K562 (cell line): ENCODE measurements at regions not wholly inside any gene's neighbourhood (a gene's known extent, or its start where the extent isn't known, plus 50 kb on each side); places are given as distances from the start of the nearest gene placed in this dataset.

Source experiments
- ATAC-seq: fragments of 200-7000 bp; cut with Tn5 transposase; 3 replicates; pipeline ENCODE4 v1.9.1; 2020; ENCODE audit warnings: moderate library complexity
- BruUV-seq: library from RNA; stranded (reverse); fragments of 400-500 nt; replicated peaks from 2 replicates; lab custom pipeline; 2021; lab: Mats Ljungman, UMichigan
- CTCF ChIA-PET: fragments of 300-600 bp; formaldehyde crosslinking; extraction: SDS; loops from one replicate; lab custom pipeline; 2021; ENCODE audit warnings: low intra/inter-chr PET ratio; lab: Yijun Ruan, JAX
- POLR2A ChIA-PET: fragments of 300-600, 350-650 bp; sonication (Branson Sonifier 250); formaldehyde crosslinking; extraction: SDS; loops from one replicate; lab custom pipeline; 2021; ENCODE audit warnings: antibody characterized with exemption, inconsistent platforms; lab: Yijun Ruan, JAX
- DNase-seq, 4 experiments: peaks; one replicate each; pipeline versions ENCODE4 v3.0.0 to v3.0.0-alpha.2; 2011 to 2018; ENCODE audit warnings: low spot score in 3 of 4, mixed read lengths in 3 of 4; ENCODE audit errors: extremely low read depth in 1 of 4
- FAIRE-seq: peaks from 2 replicates; lab custom pipeline; 2011; peaks lifted over from hg19 to GRCh38; lab: Jason Lieb, UNC
- H2AFZ ChIP-seq: 2 replicates; pipeline ENCODE4 v1.6.0; 2011; ENCODE audit warnings: low read depth, low read length, control low read depth, inconsistent platforms
- H3K27ac ChIP-seq: fragments of 200-600 bp; 3 replicates; pipeline ENCODE4 v1.8.0; 2011; ENCODE audit warnings: low read depth, mild to moderate bottlenecking, control low read depth, inconsistent platforms, low read length, moderate library complexity, mixed read lengths; ENCODE audit errors: extremely low read depth
- H3K27me3 ChIP-seq, 2 experiments: fragments of 300-600 bp in 1 of 2; 2 replicates in 1 of 2; 3 replicates in 1 of 2; pipeline versions ENCODE4 v1.6.0 to v1.8.0; 2011; ENCODE audit warnings: inconsistent platforms in 2 of 2, low read length in 2 of 2, mild to moderate bottlenecking in 1 of 2, mixed read lengths in 1 of 2, moderate library complexity in 1 of 2; ENCODE audit not compliant: control insufficient read depth in 2 of 2, insufficient read depth in 2 of 2
- H3K36me3 ChIP-seq: fragments of 300-600 bp; 3 replicates; pipeline ENCODE4 v1.8.0; 2011; ENCODE audit warnings: mild to moderate bottlenecking, low read length, inconsistent platforms; ENCODE audit not compliant: control insufficient read depth, insufficient read depth
- H3K4me1 ChIP-seq, 2 experiments: fragments of 200-600 bp in 1 of 2; replicated peaks in 1 of 2; 2 replicates in 1 of 2; 3 replicates in 1 of 2; pipeline versions ENCODE4 v1.5.1 to v1.8.0; 2011; ENCODE audit warnings: inconsistent platforms in 2 of 2, low read length in 2 of 2, mild to moderate bottlenecking in 1 of 2, mixed read lengths in 1 of 2, moderate library complexity in 1 of 2; ENCODE audit not compliant: control insufficient read depth in 2 of 2, insufficient read depth in 2 of 2
- H3K4me2 ChIP-seq: 2 replicates; pipeline ENCODE4 v1.6.1; 2011; ENCODE audit warnings: low read length, control low read depth, inconsistent platforms, mixed read lengths; ENCODE audit not compliant: insufficient read depth
- H3K4me3 ChIP-seq: fragments of 200-600 bp; sonication (generic), shearing (Covaris generic); 2 replicates; pipeline ENCODE4 v1.5.1; 2016; ENCODE audit warnings: control low read depth, inconsistent platforms
- H3K79me2 ChIP-seq: fragments of 200-600 bp; 3 replicates; pipeline ENCODE4 v1.8.0; 2011; ENCODE audit warnings: low read length, inconsistent platforms; ENCODE audit not compliant: control insufficient read depth, insufficient read depth
- H3K9ac ChIP-seq, 2 experiments: 2 replicates each; pipeline versions ENCODE4 v1.6.0 to v1.6.1; 2011; ENCODE audit warnings: low read depth in 2 of 2, low read length in 2 of 2, control low read depth in 1 of 2, inconsistent platforms in 1 of 2, mild to moderate bottlenecking in 1 of 2, mixed read lengths in 1 of 2; ENCODE audit not compliant: insufficient read depth in 1 of 2
- H3K9me1 ChIP-seq: one replicate; pipeline ENCODE4 v1.6.0; 2011; ENCODE audit warnings: inconsistent platforms, mild to moderate bottlenecking, low read length, moderate library complexity; ENCODE audit not compliant: control insufficient read depth, insufficient read depth
- H3K9me3 ChIP-seq: replicated peaks from 2 replicates; pipeline ENCODE4 v1.5.1; 2011; ENCODE audit warnings: low read depth, low read length, inconsistent platforms; ENCODE audit not compliant: control insufficient read depth, insufficient read depth
- H4K20me1 ChIP-seq: replicated peaks from 2 replicates; pipeline ENCODE4 v1.6.1; 2011; ENCODE audit warnings: low read length, inconsistent platforms, mixed read lengths; ENCODE audit not compliant: control insufficient read depth, insufficient read depth
- MBD1 ChIP-seq: fragments of 250-450 bp; sonication (Bioruptor Pico); IDR thresholded peaks from 2 replicates; pipeline ENCODE4 v1.8.0; 2022; ENCODE audit warnings: inconsistent platforms
- RAD51 ChIP-seq: fragments of 450-650 bp; IDR thresholded peaks from 2 replicates; pipeline ENCODE4 v1.7.1; 2016; ENCODE audit warnings: low read depth, mild to moderate bottlenecking, borderline replicate concordance
- REST ChIP-seq, 2 experiments: fragments of 450-650 bp; formaldehyde crosslinking in 1 of 2; IDR thresholded peaks; 2 replicates each; pipeline versions ENCODE4 v1.4.0 to v1.6.1; 2014 to 2020; ENCODE audit warnings: mild to moderate bottlenecking in 2 of 2, borderline replicate concordance in 1 of 2, low read depth in 1 of 2
- TEAD4 ChIP-seq, 2 experiments: sonication (generic) in 1 of 2; formaldehyde crosslinking in 1 of 2; IDR thresholded peaks; 2 replicates each; pipeline versions ENCODE4 v1.6.1 to v1.8.0; 2012 to 2022; ENCODE audit warnings: borderline replicate concordance in 1 of 2, inconsistent platforms in 1 of 2, low read length in 1 of 2, mild to moderate bottlenecking in 1 of 2, missing genetic modification reagents in 1 of 2
- THAP12 ChIP-seq: fragments of 250-450 bp; sonication (Bioruptor Pico); IDR thresholded peaks from 2 replicates; pipeline ENCODE4 v1.9.0; 2021; ENCODE audit warnings: mild to moderate bottlenecking, inconsistent platforms
- USF2 ChIP-seq: sonication (generic); formaldehyde crosslinking; IDR thresholded peaks from 2 replicates; pipeline ENCODE4 v1.5.0; 2020; ENCODE audit warnings: missing genetic modification reagents
- YBX1 ChIP-seq: fragments of 450-650 bp; IDR thresholded peaks from 2 replicates; pipeline ENCODE4 v1.7.1; 2016; ENCODE audit warnings: mild to moderate bottlenecking
- WGBS: fragments of 100-300 bp; shearing (Covaris generic); methylation state at CpG from one replicate; pipeline ENCODE4 v1.1.6; 2016; ENCODE audit warnings: low coverage, mixed read lengths; ENCODE audit not compliant: insufficient coverage; ENCODE audit errors: missing lambda C conversion rate; 5-methylcytosine and 5-hydroxymethylcytosine counted together
- in situ Hi-C: fragments of 300-500 bp; cut with MboI; formaldehyde crosslinking; loops from 4 replicates; pipeline ENCODE4 v1.15.0; 2018; ENCODE audit warnings: inconsistent platforms, mixed read lengths
- intact Hi-C: fragments of 100-400 bp; cut with micrococcal nuclease; formaldehyde crosslinking; loops from 2 replicates; pipeline ENCODE4 v1.14.2; 2022
- TF ChIP-seq, protein P1 (sequence below): fragments of 250-450 bp; sonication (Bioruptor Pico); IDR thresholded peaks from 2 replicates; pipeline ENCODE4 v1.5.0; 2021

- Histone ChIP-seq H3K36me3 (no peaks in the 10 kb centered on the region), H4K20me1 (no peaks in the 10 kb centered on the region), H3K9me1 (no peaks in the 10 kb centered on the region), H2AFZ (no peak overlapping the region), H3K4me3 (no peak overlapping the region), H3K79me2 (no peaks in the 10 kb centered on the region), H3K9me3 (no peaks in the 10 kb centered on the region), H3K4me2 (no peak overlapping the region), H3K27ac (no peak overlapping the region), H3K9ac (no peak overlapping the region), H3K27me3 (no peaks in the 10 kb centered on the region), H3K4me1 (no peaks in the 10 kb centered on the region)
- no peak for ATAC-seq
- WGBS = 5% methylated on average over 9 of the region's 9 CpGs
- DNase-seq = no peak
- POLR2A ChIA-PET = no interaction called here
- BruUV-seq = no TSS peak
- CTCF ChIA-PET = no interaction called here
- FAIRE-seq = no peak
- intact Hi-C loops = no loop called here
- in situ Hi-C loops = no loop called here
- TF ChIP-seq TEAD4 (IDR thresholded peaks at IDR 0.05; ENCODE audit: low read length) (no peak), TEAD4 (CRISPR knock-in tag; IDR thresholded peaks at IDR 0.05; ENCODE audit: borderline replicate concordance) (no peak), USF2 (CRISPR knock-in tag) (peak; percentile 42), THAP12 (no peak), REST (IDR thresholded peaks at IDR 0.05; ENCODE audit: borderline replicate concordance) (no peak), REST (CRISPR knock-in tag; IDR thresholded peaks at IDR 0.05; ENCODE audit: low read depth) (no peak), MBD1 (CRISPR knock-in tag) (no peak), RAD51 (peak; percentile 62), YBX1 (no peak)
- TF ChIP-seq, protein P1, sequence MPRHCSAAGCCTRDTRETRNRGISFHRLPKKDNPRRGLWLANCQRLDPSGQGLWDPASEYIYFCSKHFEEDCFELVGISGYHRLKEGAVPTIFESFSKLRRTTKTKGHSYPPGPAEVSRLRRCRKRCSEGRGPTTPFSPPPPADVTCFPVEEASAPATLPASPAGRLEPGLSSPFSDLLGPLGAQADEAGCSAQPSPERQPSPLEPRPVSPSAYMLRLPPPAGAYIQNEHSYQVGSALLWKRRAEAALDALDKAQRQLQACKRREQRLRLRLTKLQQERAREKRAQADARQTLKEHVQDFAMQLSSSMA (CRISPR knock-in tag) = no peak
Observed at GRCh38 chr10:10755490-10755889, 262.2 kb upstream of the CELF2 start.
